Endothelial cell of umbilical vein (primary cell): ENCODE measurements at regions not wholly inside any gene's neighbourhood (a gene's known extent, or its start where the extent isn't known, plus 50 kb on each side); places are given as distances from the start of the nearest gene placed in this dataset.

Experiments used
- BruUV-seq: library from RNA; stranded (reverse); fragments of 400-500 nt; replicated peaks from 2 replicates; lab custom pipeline; 2021; lab: Mats Ljungman, UMichigan
- CTCF ChIA-PET: fragments of 300-600, 350-600 bp; sonication (Branson Sonifier 250); formaldehyde crosslinking; loops from one replicate; lab custom pipeline; 2021; ENCODE audit warnings: antibody characterized with exemption, inconsistent platforms; lab: Charles Lee
- POLR2A ChIA-PET: fragments of 300-600, 350-600 bp; sonication (Branson Sonifier 250); formaldehyde crosslinking; loops from one replicate; lab custom pipeline; 2021; ENCODE audit warnings: antibody characterized with exemption, inconsistent platforms; lab: Charles Lee
- DNase-seq: peaks from one replicate; pipeline ENCODE4 v3.0.0-alpha.2; 2011; ENCODE audit warnings: low read depth, low spot score
- FAIRE-seq: peaks from 2 replicates; lab custom pipeline; 2011; peaks lifted over from hg19 to GRCh38; lab: Jason Lieb, UNC
- H2AFZ ChIP-seq: 2 replicates; pipeline ENCODE4 v1.6.0; 2012; ENCODE audit warnings: low read depth, low read length, control low read depth, inconsistent platforms
- H3K27ac ChIP-seq: 2 replicates; pipeline ENCODE4 v1.5.1; 2011; ENCODE audit warnings: low read depth, mild to moderate bottlenecking, control low read depth, low read length, moderate library complexity; ENCODE audit not compliant: insufficient read depth
- H3K27me3 ChIP-seq, 2 experiments: 2 replicates each; pipeline versions ENCODE4 v1.6.0 to v1.6.1; 2011; ENCODE audit warnings: low read length in 2 of 2, mixed read lengths in 1 of 2; ENCODE audit not compliant: control insufficient read depth in 2 of 2, insufficient read depth in 2 of 2
- H3K36me3 ChIP-seq, 2 experiments: 2 replicates in 1 of 2; 3 replicates in 1 of 2; pipeline ENCODE4 v1.5.1; 2011; ENCODE audit warnings: low read length in 2 of 2, mild to moderate bottlenecking in 1 of 2, moderate library complexity in 1 of 2; ENCODE audit not compliant: control insufficient read depth in 2 of 2, insufficient read depth in 2 of 2; ENCODE audit errors: extremely low read depth in 1 of 2
- H3K4me1 ChIP-seq: 3 replicates; pipeline ENCODE4 v1.5.1; 2011; ENCODE audit warnings: mild to moderate bottlenecking, low read length; ENCODE audit not compliant: control insufficient read depth, insufficient read depth; ENCODE audit errors: extremely low read depth
- H3K4me2 ChIP-seq: 2 replicates; pipeline ENCODE4 v1.6.1; 2011; ENCODE audit warnings: low read length, control low read depth, mixed read lengths; ENCODE audit not compliant: insufficient read depth
- H3K4me3 ChIP-seq, 3 experiments: fragments of 200-600 bp in 1 of 3; sonication (generic), shearing (Covaris generic) in 1 of 3; replicated peaks in 1 of 3; 2 replicates each; pipeline ENCODE4 v1.5.1; 2011 to 2016; ENCODE audit warnings: control low read depth in 3 of 3, low read length in 3 of 3, mild to moderate bottlenecking in 2 of 3, inconsistent platforms in 1 of 3, low read depth in 1 of 3, moderate library complexity in 1 of 3; ENCODE audit not compliant: insufficient read depth in 1 of 3
- H3K79me2 ChIP-seq: 2 replicates; pipeline ENCODE4 v1.6.0; 2012; ENCODE audit warnings: low read length, inconsistent platforms; ENCODE audit not compliant: control insufficient read depth, insufficient read depth
- H3K9ac ChIP-seq: replicated peaks from 2 replicates; pipeline ENCODE3; 2011; ENCODE audit warnings: low read length, control low read depth; ENCODE audit not compliant: insufficient read depth; ENCODE audit errors: extremely low read depth
- H3K9me1 ChIP-seq: replicated peaks from 3 replicates; pipeline ENCODE4 v1.6.0; 2011; ENCODE audit warnings: mild to moderate bottlenecking, low read length; ENCODE audit not compliant: control insufficient read depth, insufficient read depth; ENCODE audit errors: extremely low read depth
- H3K9me3 ChIP-seq: replicated peaks from 2 replicates; pipeline ENCODE4 v1.5.1; 2012; ENCODE audit warnings: low read length, inconsistent platforms; ENCODE audit not compliant: control insufficient read depth, insufficient read depth
- H4K20me1 ChIP-seq: replicated peaks from 2 replicates; pipeline ENCODE3; 2011; ENCODE audit warnings: mild to moderate bottlenecking, low read length; ENCODE audit not compliant: control insufficient read depth, insufficient read depth; ENCODE audit errors: extremely low read depth
- EZH2 ChIP-seq: IDR thresholded peaks from 2 replicates; pipeline ENCODE4 v1.6.1; 2012; ENCODE audit warnings: borderline replicate concordance, low read depth, mild to moderate bottlenecking, moderate library complexity, low read length, inconsistent platforms; ENCODE audit not compliant: severe bottlenecking
- FOS ChIP-seq: IDR thresholded peaks from 2 replicates; pipeline ENCODE4 v1.6.1; 2011; ENCODE audit warnings: mild to moderate bottlenecking, low read length, moderate library complexity, borderline replicate concordance; ENCODE audit not compliant: insufficient read depth
- GATA2 ChIP-seq: IDR thresholded peaks from 2 replicates; pipeline ENCODE4 v1.7.0; 2011; ENCODE audit warnings: low read depth, mild to moderate bottlenecking, moderate library complexity, mixed read lengths, low read length; ENCODE audit not compliant: insufficient read length, insufficient read depth
- JUN ChIP-seq: IDR thresholded peaks from 2 replicates; pipeline ENCODE4 v1.6.1; 2011; ENCODE audit warnings: borderline replicate concordance, low read depth; ENCODE audit not compliant: insufficient read length, insufficient read depth
- MYC ChIP-seq: IDR thresholded peaks from one replicate; pipeline ENCODE4 v1.6.1; 2011; ENCODE audit warnings: mild to moderate bottlenecking, low read depth, low read length
- POLR2A ChIP-seq: IDR thresholded peaks from 2 replicates; pipeline ENCODE4 v1.6.1; 2012; ENCODE audit warnings: low read depth, mild to moderate bottlenecking, control low read depth, low read length
- POLR2AphosphoS5 ChIP-seq: IDR thresholded peaks from 2 replicates; pipeline ENCODE4 v1.6.1; 2012; ENCODE audit warnings: low read depth, mild to moderate bottlenecking, control low read depth, low read length, moderate library complexity; ENCODE audit not compliant: insufficient read depth
- dilution Hi-C: fragments of 300-500 bp; cut with MboI; formaldehyde crosslinking; loops from one replicate; pipeline ENCODE4 v1.15.0; 2019; ENCODE audit warnings: low sequenced_read_pairs; ENCODE audit not compliant: extremely low pct_ligation_motif_present
- intact Hi-C: fragments of 100-400 bp; cut with micrococcal nuclease; formaldehyde crosslinking; loops from one replicate; pipeline ENCODE4 v1.10.0; 2022
- TF ChIP-seq, protein P1 (sequence below), 2 donors: IDR thresholded peaks; 1 replicate in 1 of 2; 2 replicates in 1 of 2; pipeline ENCODE4 v1.5.1; 2011; ENCODE audit warnings: low read length in 2 of 2, mild to moderate bottlenecking in 2 of 2, moderate library complexity in 2 of 2, control low read depth in 1 of 2, inconsistent platforms in 1 of 2, low read depth in 1 of 2; ENCODE audit not compliant: insufficient read depth in 1 of 2; ENCODE audit errors: extremely low read depth in 1 of 2
- TF ChIP-seq, protein P2 (sequence below): IDR thresholded peaks from 2 replicates; pipeline ENCODE4 v1.6.1; 2011; ENCODE audit not compliant: insufficient read depth, insufficient read length

DNA sequence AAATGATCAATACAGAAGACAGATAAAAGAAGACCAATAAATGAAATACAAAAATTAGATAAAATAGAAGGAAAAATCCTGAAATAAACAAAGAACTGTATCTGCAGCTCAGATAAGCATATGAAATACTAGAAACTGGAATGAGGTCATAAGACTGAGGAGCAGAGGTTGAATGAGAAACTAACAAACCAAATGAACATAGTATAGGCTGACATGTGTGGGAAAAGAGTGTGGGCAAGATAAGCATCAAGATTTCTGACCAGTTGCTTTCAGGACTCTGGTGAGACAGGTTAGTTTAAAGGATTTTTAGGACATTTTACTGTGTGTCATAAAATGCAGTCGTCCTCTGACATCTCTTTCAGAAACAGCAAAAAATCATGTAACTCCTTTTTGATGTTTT, 2073.2 kb upstream of the TENM3 start:
- no peak for FAIRE-seq
- dilution Hi-C loops: no loop called here

DNA sequence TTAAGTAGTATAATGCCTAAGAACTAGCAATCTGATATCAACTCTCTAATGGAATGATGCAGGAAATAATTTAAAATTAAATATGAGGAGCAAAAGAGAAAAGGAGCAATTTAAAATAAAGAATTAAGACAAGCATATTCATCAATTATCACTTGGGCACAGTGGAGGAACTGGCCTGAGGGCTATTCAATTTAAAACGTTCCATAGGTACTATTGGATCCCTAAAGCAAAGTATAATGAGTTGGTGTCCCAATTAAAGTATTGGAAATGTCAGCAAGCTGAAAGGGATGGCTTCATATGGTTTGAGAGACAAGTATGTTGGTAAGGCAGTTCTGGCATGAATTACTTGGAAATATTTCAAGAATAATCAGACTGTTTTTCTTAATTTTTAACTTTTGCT, 2064.1 kb upstream of the TENM3 start:
- Histone ChIP-seq H3K27me3 (no peaks in the 10 kb centered on the region), H3K27ac (no peak overlapping the region), H4K20me1 (no peaks in the 10 kb centered on the region), H3K4me3 (no peak overlapping the region), H3K4me2 (no peak overlapping the region), H3K9me1 (no peaks in the 10 kb centered on the region), H3K9ac (no peak overlapping the region), H3K36me3 (no peaks in the 10 kb centered on the region), H3K4me1 (no peaks in the 10 kb centered on the region), H2AFZ (no peak overlapping the region), H3K79me2 (no peaks in the 10 kb centered on the region), H3K9me3 (no peaks in the 10 kb centered on the region)
- CTCF ChIA-PET: no interaction called here
- intact Hi-C loops (no loop called here), dilution Hi-C loops (no loop called here)
- no peak for TF ChIP-seq POLR2AphosphoS5
- no peak for TF ChIP-seq EZH2
- no peak for TF ChIP-seq POLR2A
- no peak for TF ChIP-seq JUN
- TF ChIP-seq, protein P1, sequence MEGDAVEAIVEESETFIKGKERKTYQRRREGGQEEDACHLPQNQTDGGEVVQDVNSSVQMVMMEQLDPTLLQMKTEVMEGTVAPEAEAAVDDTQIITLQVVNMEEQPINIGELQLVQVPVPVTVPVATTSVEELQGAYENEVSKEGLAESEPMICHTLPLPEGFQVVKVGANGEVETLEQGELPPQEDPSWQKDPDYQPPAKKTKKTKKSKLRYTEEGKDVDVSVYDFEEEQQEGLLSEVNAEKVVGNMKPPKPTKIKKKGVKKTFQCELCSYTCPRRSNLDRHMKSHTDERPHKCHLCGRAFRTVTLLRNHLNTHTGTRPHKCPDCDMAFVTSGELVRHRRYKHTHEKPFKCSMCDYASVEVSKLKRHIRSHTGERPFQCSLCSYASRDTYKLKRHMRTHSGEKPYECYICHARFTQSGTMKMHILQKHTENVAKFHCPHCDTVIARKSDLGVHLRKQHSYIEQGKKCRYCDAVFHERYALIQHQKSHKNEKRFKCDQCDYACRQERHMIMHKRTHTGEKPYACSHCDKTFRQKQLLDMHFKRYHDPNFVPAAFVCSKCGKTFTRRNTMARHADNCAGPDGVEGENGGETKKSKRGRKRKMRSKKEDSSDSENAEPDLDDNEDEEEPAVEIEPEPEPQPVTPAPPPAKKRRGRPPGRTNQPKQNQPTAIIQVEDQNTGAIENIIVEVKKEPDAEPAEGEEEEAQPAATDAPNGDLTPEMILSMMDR (IDR thresholded peaks at IDR 0.05; ENCODE audit: extremely low read depth in 1 of 2, insufficient read depth in 1 of 2, low read depth in 1 of 2, low read length in 2 of 2): no peak
- no peak for TF ChIP-seq MYC
- no peak for TF ChIP-seq FOS
- TF ChIP-seq, protein P2, sequence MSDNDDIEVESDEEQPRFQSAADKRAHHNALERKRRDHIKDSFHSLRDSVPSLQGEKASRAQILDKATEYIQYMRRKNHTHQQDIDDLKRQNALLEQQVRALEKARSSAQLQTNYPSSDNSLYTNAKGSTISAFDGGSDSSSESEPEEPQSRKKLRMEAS: no peak
- TF ChIP-seq GATA2: no peak
- POLR2A ChIA-PET: no interaction called here
- FAIRE-seq: no peak
- no peak for DNase-seq
- BruUV-seq: no TSS peak

More for the DNA sequence above, 2073.2 kb upstream of the TENM3 start:
- CTCF ChIA-PET: no interaction called here
- TF ChIP-seq, protein P1 (IDR thresholded peaks at IDR 0.05; ENCODE audit: extremely low read depth in 1 of 2, insufficient read depth in 1 of 2, low read depth in 1 of 2, low read length in 2 of 2): no peak
- TF ChIP-seq, protein P2: no peak
- TF ChIP-seq GATA2: no peak
- TF ChIP-seq JUN: no peak
- no peak for TF ChIP-seq POLR2A
- no peak for TF ChIP-seq POLR2AphosphoS5
- no peak for TF ChIP-seq FOS
- Histone ChIP-seq H3K36me3 (no peaks in the 10 kb centered on the region), H4K20me1 (no peaks in the 10 kb centered on the region), H3K4me3 (no peak overlapping the region), H3K79me2 (no peaks in the 10 kb centered on the region), H3K9ac (no peak overlapping the region), H3K9me3 (no peaks in the 10 kb centered on the region), H2AFZ (no peak overlapping the region), H3K27ac (no peak overlapping the region), H3K27me3 (no peaks in the 10 kb centered on the region), H3K4me1 (no peaks in the 10 kb centered on the region), H3K9me1 (no peaks in the 10 kb centered on the region), H3K4me2 (no peak overlapping the region)
- intact Hi-C loops: no loop called here
- no peak for DNase-seq
- BruUV-seq: no TSS peak
- POLR2A ChIA-PET: no interaction called here
